Smooth muscle cell (in vitro differentiated cells): ENCODE measurements at regions not wholly inside any gene's neighbourhood (a gene's known extent, or its start where the extent isn't known, plus 50 kb on each side); places are given as distances from the start of the nearest gene placed in this dataset.
"Not testable (repeated sequence)": the region's sequence is repeated elsewhere in the genome, so short reads cannot be mapped to it uniquely, and the experiment has no call there.

ENCODE experiments used
- DNase-seq: peaks from one replicate; lab custom pipeline; 2025; ENCODE audit not compliant: unreplicated experiment; lab: John Stamatoyannopoulos, UW
- H2AFZ ChIP-seq: fragments of 200-600 bp; sonication (generic); 2 replicates; pipeline ENCODE4 v1.6.0; 2016; ENCODE audit warnings: antibody characterized with exemption, low read depth, mild to moderate bottlenecking
- H3F3A ChIP-seq: fragments of 200-600 bp; sonication (generic); 2 replicates; pipeline ENCODE4 v1.6.0; 2017; ENCODE audit warnings: antibody characterized with exemption, low read depth
- H3K27ac ChIP-seq: fragments of 200-600 bp; sonication (generic); 2 replicates; pipeline ENCODE4 v1.5.1; 2016; ENCODE audit warnings: low read depth, mild to moderate bottlenecking
- H3K27me3 ChIP-seq: fragments of 200-600 bp; sonication (generic); 2 replicates; pipeline ENCODE4 v1.6.1; 2016; ENCODE audit warnings: low read depth, mild to moderate bottlenecking
- H3K36me3 ChIP-seq: fragments of 200-600 bp; sonication (generic); 2 replicates; pipeline ENCODE4 v1.5.1; 2016; ENCODE audit warnings: low read depth
- H3K4me1 ChIP-seq: fragments of 200-600 bp; sonication (generic); 2 replicates; pipeline ENCODE4 v1.5.1; 2016; ENCODE audit warnings: low read depth
- H3K4me2 ChIP-seq: fragments of 200-600 bp; sonication (generic); 2 replicates; pipeline ENCODE4 v1.6.0; 2016; ENCODE audit warnings: mild to moderate bottlenecking
- H3K4me3 ChIP-seq: fragments of 200-600 bp; sonication (generic); 2 replicates; pipeline ENCODE4 v1.5.1; 2016; ENCODE audit warnings: mild to moderate bottlenecking
- H3K79me2 ChIP-seq: fragments of 200-600 bp; sonication (generic); 2 replicates; pipeline ENCODE4 v1.6.0; 2016; ENCODE audit warnings: low read depth, mild to moderate bottlenecking
- H3K9ac ChIP-seq: fragments of 200-600 bp; sonication (generic); 2 replicates; pipeline ENCODE4 v1.6.0; 2016; ENCODE audit warnings: low read depth
- H3K9me3 ChIP-seq: fragments of 200-600 bp; sonication (generic); replicated peaks from 2 replicates; pipeline ENCODE4 v1.5.1; 2016; ENCODE audit warnings: low read depth
- H4K20me1 ChIP-seq: fragments of 200-600 bp; sonication (generic); 2 replicates; pipeline ENCODE4 v1.6.0; 2016; ENCODE audit warnings: low read depth
- CTCF ChIP-seq: fragments of 200-600 bp; sonication (generic); IDR thresholded peaks from 2 replicates; pipeline ENCODE4 v1.5.1; 2017; ENCODE audit warnings: borderline replicate concordance, mild to moderate bottlenecking, antibody characterized with exemption; ENCODE audit not compliant: insufficient read depth, poor library complexity, severe bottlenecking
- WGBS: methylation state at CpG from one replicate; pipeline ENCODE4 v1.1.7; 2016; ENCODE audit warnings: low lambda C conversion rate; 5-methylcytosine and 5-hydroxymethylcytosine counted together

- Histone ChIP-seq H3K4me2 (no peak overlapping the region), H3F3A (no peaks in the 10 kb centered on the region), H3K4me3 (no peak overlapping the region), H3K9ac (no peak overlapping the region), H4K20me1 (no peaks in the 10 kb centered on the region), H3K27me3 (peaks cover 18% of the 10 kb centered on the region), H3K4me1 (no peaks in the 10 kb centered on the region), H3K9me3 (no peaks in the 10 kb centered on the region), H3K36me3 (no peaks in the 10 kb centered on the region), H3K27ac (no peak overlapping the region), H3K79me2 (no peaks in the 10 kb centered on the region), H2AFZ (no peak overlapping the region)
- 96% methylated on average over 3 of the region's 3 CpGs for WGBS
- DNase-seq, result no peak
- no peak for TF ChIP-seq CTCF
These were observed 210.6 kb downstream of the KCNJ2 start for GRCh38 chr17:70379945-70380344.

GRCh38 chr17:70381916-70382315 is 212.6 kb downstream of the KCNJ2 start:
- H3K4me2 ChIP-seq, H3K27me3 ChIP-seq, H3K4me3 ChIP-seq, DNase-seq, H3K4me1 ChIP-seq, H3K9me3 ChIP-seq, H3K79me2 ChIP-seq, H3K27ac ChIP-seq, H4K20me1 ChIP-seq, H3F3A ChIP-seq, H3K36me3 ChIP-seq, H3K9ac ChIP-seq, H2AFZ ChIP-seq: not testable (repeated sequence)
- WGBS, result 94% methylated on average over 13 of the region's 15 CpGs

GRCh38 chr17:70388326-70388725 is 219.0 kb downstream of the KCNJ2 start:
- Histone ChIP-seq H3K27me3 (no peaks in the 10 kb centered on the region), H3K36me3 (no peaks in the 10 kb centered on the region), H3K4me2 (no peak overlapping the region), H3K27ac (no peak overlapping the region), H2AFZ (no peak overlapping the region), H4K20me1 (no peaks in the 10 kb centered on the region), H3K4me1 (no peaks in the 10 kb centered on the region), H3K9me3 (no peaks in the 10 kb centered on the region), H3F3A (no peaks in the 10 kb centered on the region), H3K4me3 (no peak overlapping the region), H3K79me2 (no peaks in the 10 kb centered on the region), H3K9ac (no peak overlapping the region)
- no peak for TF ChIP-seq CTCF
- DNase-seq, result no peak

- DNase-seq, H3K27ac ChIP-seq, H4K20me1 ChIP-seq, H3F3A ChIP-seq, H3K4me1 ChIP-seq, H3K79me2 ChIP-seq, H3K9ac ChIP-seq, H3K4me3 ChIP-seq, H3K4me2 ChIP-seq, H3K27me3 ChIP-seq, H3K9me3 ChIP-seq, H2AFZ ChIP-seq, H3K36me3 ChIP-seq: not testable (repeated sequence)
- WGBS, result 91% methylated on average over 22 of the region's 23 CpGs
These were observed 220.0 kb downstream of the KCNJ2 start for GRCh38 chr17:70389232-70389757.

- H3K4me2 ChIP-seq, result no peak overlapping the region
- no peaks in the 10 kb centered on the region for H3K4me1 ChIP-seq
- H2AFZ ChIP-seq, result no peak overlapping the region
- TF ChIP-seq CTCF, result no peak
- H3K9ac ChIP-seq, result no peak overlapping the region
- no peaks in the 10 kb centered on the region for H3K79me2 ChIP-seq
- no peaks in the 10 kb centered on the region for H3K9me3 ChIP-seq
- 93% methylated on average over 4 of the region's 4 CpGs for WGBS
- no peaks in the 10 kb centered on the region for H3F3A ChIP-seq
- no peaks in the 10 kb centered on the region for H3K27me3 ChIP-seq
- H3K27ac ChIP-seq, result no peak overlapping the region
- H3K4me3 ChIP-seq, result no peak overlapping the region
- no peaks in the 10 kb centered on the region for H4K20me1 ChIP-seq
- H3K36me3 ChIP-seq, result no peaks in the 10 kb centered on the region
- DNase-seq, result no peak
These were observed 220.7 kb downstream of the KCNJ2 start for GRCh38 chr17:70390049-70390448.
